Spleen (tissue), 11 donors: ENCODE measurements at regions not wholly inside any gene's neighbourhood (a gene's known extent, or its start where the extent isn't known, plus 50 kb on each side); places are given as distances from the start of the nearest gene placed in this dataset.

Experiments used
- DNase-seq: peaks from one replicate; pipeline ENCODE4 v3.0.0-alpha.2; 2020
- H3K27ac ChIP-seq, 8 donors: fragments of 200-600 bp; sonication (generic) in 7 of 8; 1 replicate in 4 of 8; 2 replicates in 4 of 8; pipeline versions ENCODE4 v1.5.0 to v1.8.0; 2016 to 2021; ENCODE audit warnings: inconsistent platforms in 4 of 8, mild to moderate bottlenecking in 4 of 8, moderate library complexity in 1 of 8
- H3K27me3 ChIP-seq, 7 donors: fragments of 200-600 bp; sonication (generic) in 6 of 7; replicated peaks in 1 of 7; 1 replicate in 4 of 7; 2 replicates in 3 of 7; pipeline versions ENCODE4 v1.5.0 to v1.8.0; 2016 to 2021; ENCODE audit warnings: inconsistent platforms in 3 of 7, mild to moderate bottlenecking in 1 of 7
- H3K36me3 ChIP-seq, 6 donors: fragments of 200-600 bp; sonication (generic) in 5 of 6; 1 replicate in 4 of 6; 2 replicates in 2 of 6; pipeline versions ENCODE4 v1.5.0 to v1.8.0; 2016 to 2021; ENCODE audit warnings: inconsistent platforms in 2 of 6
- H3K4me1 ChIP-seq, 6 donors: fragments of 200-600 bp; sonication (generic) in 5 of 6; 1 replicate in 3 of 6; 2 replicates in 3 of 6; pipeline versions ENCODE4 v1.5.0 to v1.8.0; 2016 to 2021; ENCODE audit warnings: inconsistent platforms in 3 of 6
- H3K4me3 ChIP-seq, 8 donors: fragments of 200-600 bp; sonication (generic) in 7 of 8; 1 replicate in 4 of 8; 2 replicates in 4 of 8; pipeline versions ENCODE4 v1.5.0 to v1.8.0; 2016 to 2021; ENCODE audit warnings: inconsistent platforms in 4 of 8, mild to moderate bottlenecking in 4 of 8, moderate library complexity in 2 of 8
- H3K9me3 ChIP-seq, 8 donors: fragments of 200-600 bp; sonication (generic) in 7 of 8; 1 replicate in 4 of 8; 2 replicates in 4 of 8; pipeline versions ENCODE4 v1.5.0 to v1.8.0; 2016 to 2021; ENCODE audit warnings: inconsistent platforms in 4 of 8
- POLR2A ChIP-seq, 3 donors: fragments of 450-650 bp; IDR thresholded peaks; one replicate each; pipeline ENCODE4 v1.5.1; 2017; ENCODE audit warnings: antibody characterized with exemption in 3 of 3, mild to moderate bottlenecking in 1 of 3
- POLR2AphosphoS5 ChIP-seq, 3 donors: sonication (generic); formaldehyde crosslinking; IDR thresholded peaks; one replicate each; pipeline ENCODE4 v1.5.1; 2017; ENCODE audit warnings: antibody characterized with exemption in 3 of 3
- WGBS, 5 donors: extraction: QIAGEN DNeasy Blood & Tissue Kit in 3 of 5; methylation state at CpG; one replicate each; pipeline versions ENCODE4 v1.1.5 to v1.1.7; 2013 to 2018; 5-methylcytosine and 5-hydroxymethylcytosine counted together
- intact Hi-C: fragments of 100-400 bp; cut with DNase I; formaldehyde crosslinking; loops from one replicate; pipeline ENCODE4 v1.15.0; 2023; ENCODE audit warnings: low total_unique reads
- TF ChIP-seq, protein P1 (sequence below), 11 experiments: fragments of 200-600 bp in 7 of 11; fragments of 450-650 bp in 4 of 11; sonication (generic) in 4 of 11; IDR thresholded peaks in 8 of 11; conservative IDR thresholded peaks in 3 of 11; 1 replicate in 7 of 11; 2 replicates in 4 of 11; pipeline versions ENCODE4 v1.4.0 to v1.8.0; 2016 to 2021; ENCODE audit warnings: antibody characterized with exemption in 11 of 11, inconsistent platforms in 4 of 11, mild to moderate bottlenecking in 1 of 11
- donor health status: healthy with polysubstance abuse.
- donor health status: DM: no; HTN: no; CAD: no; lungs with moderate emphysema.
- donor health status: DM: no; HTN: no; CAD: no.
- donor health status: Bipolar disorder and iron deficiency.
- donor health status: healthy.
- donor health status: DM: no; HTN: no; CAD: no.
- donor health status: DM: yes; HTN: yes; CAD: no.

GRCh38 chr6:40735121-40735520 is 148.0 kb upstream of the LRFN2 start:
- Histone ChIP-seq H3K4me3 (no peak overlapping the region), H3K9me3 (no peaks in the 10 kb centered on the region), H3K36me3 (no peaks in the 10 kb centered on the region), H3K4me1 (peaks cover 0 to 4% (median 0%) of the 10 kb centered on the region in 6 donors), H3K27me3 (peaks cover 0 to 26% (median 0%) of the 10 kb centered on the region in 7 donors), H3K27ac (no peak overlapping the region)
- WGBS, 5 donors: 40 to 79% (median 61%) methylated on average over 2 to 3 of the region's 3 CpGs
- no peak for TF ChIP-seq POLR2A (IDR thresholded peaks at IDR 0.05)
- no peak for TF ChIP-seq POLR2AphosphoS5 (IDR thresholded peaks at IDR 0.05)
- TF ChIP-seq, protein P1, sequence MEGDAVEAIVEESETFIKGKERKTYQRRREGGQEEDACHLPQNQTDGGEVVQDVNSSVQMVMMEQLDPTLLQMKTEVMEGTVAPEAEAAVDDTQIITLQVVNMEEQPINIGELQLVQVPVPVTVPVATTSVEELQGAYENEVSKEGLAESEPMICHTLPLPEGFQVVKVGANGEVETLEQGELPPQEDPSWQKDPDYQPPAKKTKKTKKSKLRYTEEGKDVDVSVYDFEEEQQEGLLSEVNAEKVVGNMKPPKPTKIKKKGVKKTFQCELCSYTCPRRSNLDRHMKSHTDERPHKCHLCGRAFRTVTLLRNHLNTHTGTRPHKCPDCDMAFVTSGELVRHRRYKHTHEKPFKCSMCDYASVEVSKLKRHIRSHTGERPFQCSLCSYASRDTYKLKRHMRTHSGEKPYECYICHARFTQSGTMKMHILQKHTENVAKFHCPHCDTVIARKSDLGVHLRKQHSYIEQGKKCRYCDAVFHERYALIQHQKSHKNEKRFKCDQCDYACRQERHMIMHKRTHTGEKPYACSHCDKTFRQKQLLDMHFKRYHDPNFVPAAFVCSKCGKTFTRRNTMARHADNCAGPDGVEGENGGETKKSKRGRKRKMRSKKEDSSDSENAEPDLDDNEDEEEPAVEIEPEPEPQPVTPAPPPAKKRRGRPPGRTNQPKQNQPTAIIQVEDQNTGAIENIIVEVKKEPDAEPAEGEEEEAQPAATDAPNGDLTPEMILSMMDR (IDR thresholded peaks at IDR 0.05 in 8 of 11, conservative IDR thresholded peaks at IDR 0.05 in 3 of 11): no peak
- DNase-seq: no peak
- intact Hi-C loops: no loop called here

DNA sequence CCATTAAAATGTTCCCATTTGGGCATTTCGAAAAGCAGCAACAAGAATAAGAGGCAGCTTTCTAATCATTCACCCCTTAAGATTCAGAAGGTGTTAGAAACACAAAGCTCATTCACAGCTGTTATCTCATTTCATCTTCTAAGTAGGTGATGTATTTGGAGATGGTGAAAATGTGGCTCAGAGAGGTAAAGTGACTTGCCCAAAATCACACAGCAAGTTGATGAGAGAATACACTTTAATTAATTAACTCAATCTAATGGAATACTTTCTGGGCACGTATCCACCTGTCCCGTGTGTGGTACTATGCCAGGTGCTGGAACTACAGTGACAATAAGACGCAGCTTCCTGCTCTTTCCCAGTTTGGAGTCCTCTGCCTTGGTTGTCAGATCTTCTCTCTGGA is 147.4 kb upstream of the LRFN2 start:
- no peak for TF ChIP-seq POLR2AphosphoS5 (IDR thresholded peaks at IDR 0.05)
- TF ChIP-seq, protein P1 (IDR thresholded peaks at IDR 0.05 in 8 of 11, conservative IDR thresholded peaks at IDR 0.05 in 3 of 11): no peak
- no peak for TF ChIP-seq POLR2A (IDR thresholded peaks at IDR 0.05)
- 81 to 92% (median 89%) methylated on average over 4 of the region's 4 CpGs for WGBS, 5 donors
- Histone ChIP-seq H3K36me3 (no peaks in the 10 kb centered on the region), H3K4me1 (peaks cover 0 to 4% (median 0%) of the 10 kb centered on the region in 6 donors), H3K4me3 (no peak overlapping the region), H3K9me3 (no peaks in the 10 kb centered on the region), H3K27ac (no peak overlapping the region), H3K27me3 (peaks cover 0 to 26% (median 0%) of the 10 kb centered on the region in 7 donors)
- intact Hi-C loops: no loop called here
- no peak for DNase-seq

GRCh38 chr6:40733770-40734396 is 146.7 kb upstream of the LRFN2 start:
- no peaks in the 10 kb centered on the region for H3K9me3 ChIP-seq
- H3K4me1 ChIP-seq: peaks cover 0 to 4% (median 0%) of the 10 kb centered on the region in 6 donors
- WGBS, 5 donors: 36 to 61% (median 52%) methylated on average over 4 of the region's 4 CpGs
- TF ChIP-seq POLR2A (IDR thresholded peaks at IDR 0.05): no peak
- TF ChIP-seq POLR2AphosphoS5 (IDR thresholded peaks at IDR 0.05): no peak
- TF ChIP-seq, protein P1 (IDR thresholded peaks at IDR 0.05 in 8 of 11, conservative IDR thresholded peaks at IDR 0.05 in 3 of 11): no peak
- no peak for DNase-seq
- no peak overlapping the region for H3K4me3 ChIP-seq
- H3K36me3 ChIP-seq: no peaks in the 10 kb centered on the region
- H3K27me3 ChIP-seq: peaks cover 0 to 26% (median 0%) of the 10 kb centered on the region in 7 donors
- intact Hi-C loops: no loop called here
- no peak overlapping the region for H3K27ac ChIP-seq

- intact Hi-C loops: no loop called here
- Histone ChIP-seq H3K27me3 (peaks cover 0 to 25% (median 0%) of the 10 kb centered on the region in 7 donors), H3K36me3 (no peaks in the 10 kb centered on the region), H3K4me3 (no peak overlapping the region), H3K27ac (no peak overlapping the region), H3K9me3 (no peaks in the 10 kb centered on the region), H3K4me1 (peaks cover 0 to 4% (median 0%) of the 10 kb centered on the region in 6 donors)
- DNase-seq: no peak
- 58 to 84% (median 75%) methylated on average over 1 of the region's 1 CpG for WGBS, 5 donors
- TF ChIP-seq POLR2A (IDR thresholded peaks at IDR 0.05): no peak
- TF ChIP-seq POLR2AphosphoS5 (IDR thresholded peaks at IDR 0.05): no peak
- TF ChIP-seq, protein P1 (IDR thresholded peaks at IDR 0.05 in 8 of 11, conservative IDR thresholded peaks at IDR 0.05 in 3 of 11): no peak
Measured at GRCh38 chr6:40733290-40733689, 146.1 kb upstream of the LRFN2 start.
